Panc1 (cell line): ENCODE measurements at regions not wholly inside any gene's neighbourhood (a gene's known extent, or its start where the extent isn't known, plus 50 kb on each side); places are given as distances from the start of the nearest gene placed in this dataset.

Experiments
- ATAC-seq: fragments of 200-7000 bp; cut with Tn5 transposase; 2 replicates; pipeline ENCODE4 v1.9.1; 2020; ENCODE audit warnings: mild to moderate bottlenecking, moderate library complexity
- BruUV-seq: library from RNA; stranded (reverse); fragments of 400-500 nt; replicated peaks from 2 replicates; lab custom pipeline; 2021; lab: Mats Ljungman, UMichigan
- CTCF ChIA-PET: fragments of 300-600 bp; sonication (Branson Sonifier 250); formaldehyde crosslinking; loops from one replicate; lab custom pipeline; 2022; ENCODE audit warnings: antibody characterized with exemption; lab: Charles Lee
- POLR2A ChIA-PET: fragments of 300-600 bp; sonication (Branson Sonifier 250); formaldehyde crosslinking; loops from one replicate; lab custom pipeline; 2022; ENCODE audit warnings: antibody characterized with exemption; lab: Charles Lee
- DNase-seq: peaks from one replicate; pipeline ENCODE4 v3.0.0-alpha.2; 2010; ENCODE audit warnings: low read depth, low spot score
- H3K27ac ChIP-seq: 2 replicates; pipeline ENCODE4 v1.5.1; 2011; ENCODE audit warnings: mild to moderate bottlenecking, low read length, inconsistent platforms
- H3K27me3 ChIP-seq: fragments of 200-500 bp; sonication (Bioruptor generic); 2 replicates; pipeline ENCODE4 v1.6.0; 2014; ENCODE audit warnings: low read length, inconsistent platforms; ENCODE audit not compliant: control insufficient read depth, insufficient read depth
- H3K36me3 ChIP-seq: fragments of 200-500 bp; sonication (Bioruptor generic); 2 replicates; pipeline ENCODE4 v1.5.1; 2014; ENCODE audit warnings: inconsistent platforms, mild to moderate bottlenecking, low read length, moderate library complexity; ENCODE audit not compliant: control insufficient read depth, insufficient read depth
- H3K4me1 ChIP-seq: 2 replicates; pipeline ENCODE4 v1.5.1; 2011; ENCODE audit warnings: inconsistent platforms, mild to moderate bottlenecking, low read length, moderate library complexity; ENCODE audit not compliant: control insufficient read depth, insufficient read depth
- H3K4me3 ChIP-seq, 2 experiments: 2 replicates each; pipeline ENCODE4 v1.5.1; 2011 to 2012; ENCODE audit warnings: low read depth in 2 of 2, low read length in 2 of 2, mild to moderate bottlenecking in 2 of 2, inconsistent platforms in 1 of 2, moderate library complexity in 1 of 2
- H3K9me3 ChIP-seq: fragments of 200-500 bp; sonication (Bioruptor generic); 2 replicates; pipeline ENCODE4 v1.5.1; 2014; ENCODE audit warnings: low read depth, mild to moderate bottlenecking, inconsistent platforms, low read length, moderate library complexity; ENCODE audit not compliant: control insufficient read depth, insufficient read depth
- POLR2AphosphoS5 ChIP-seq: IDR thresholded peaks from 2 replicates; pipeline ENCODE4 v1.6.1; 2012; ENCODE audit warnings: mild to moderate bottlenecking, low read depth, low read length, moderate library complexity
- REST ChIP-seq, 2 experiments: IDR thresholded peaks; 2 replicates each; pipeline ENCODE4 v1.6.1; 2011 to 2012; ENCODE audit warnings: low read depth in 2 of 2, control low read depth in 1 of 2, low read length in 1 of 2, mild to moderate bottlenecking in 1 of 2, moderate library complexity in 1 of 2; ENCODE audit not compliant: insufficient read depth in 1 of 2
- SIN3A ChIP-seq: IDR thresholded peaks from 2 replicates; pipeline ENCODE4 v1.6.1; 2012; ENCODE audit warnings: low read depth, mild to moderate bottlenecking, low read length, moderate library complexity, borderline replicate concordance; ENCODE audit not compliant: insufficient read depth
- TCF7L2 ChIP-seq: IDR thresholded peaks from 2 replicates; pipeline ENCODE4 v1.6.1; 2011; ENCODE audit warnings: mild to moderate bottlenecking, low read depth, low read length, inconsistent platforms
- in situ Hi-C: cut with HindIII; loops from 2 replicates; pipeline ENCODE4 v1.10.0; 2016; ENCODE audit warnings: low sequenced_read_pairs, low pct_unique_long_range_greater_than_20kb
- intact Hi-C: fragments of 100-400 bp; cut with micrococcal nuclease; formaldehyde crosslinking; loops from one replicate; pipeline ENCODE4 v1.10.0; 2022; ENCODE audit not compliant: unreplicated experiment
- TF ChIP-seq, protein P1 (sequence below): fragments of 450-650 bp; IDR thresholded peaks from 2 replicates; pipeline ENCODE4 v1.5.1; 2017; ENCODE audit warnings: mild to moderate bottlenecking

DNA sequence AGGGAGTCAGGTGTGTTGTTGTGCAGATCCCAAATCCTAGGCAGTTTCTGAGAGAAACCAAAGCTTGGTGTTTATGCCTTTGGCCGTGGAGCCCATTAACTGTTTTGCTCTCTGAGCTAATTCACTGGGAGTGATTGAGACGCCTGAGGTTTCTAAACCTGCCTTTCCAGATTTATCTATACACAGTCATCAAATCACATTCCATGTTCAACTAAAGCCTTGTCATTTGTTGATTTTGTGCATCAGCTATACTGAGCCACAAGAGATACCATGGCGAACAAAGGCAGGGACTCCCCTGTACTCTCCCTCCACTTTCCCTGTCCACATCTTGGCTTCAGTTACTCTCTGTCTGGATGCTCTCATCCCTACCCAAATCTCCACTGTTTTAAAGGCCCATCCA, 229.7 kb upstream of the PMEPA1 start:
- Histone ChIP-seq H3K27ac (no peak overlapping the region), H3K4me3 (no peak overlapping the region), H3K36me3 (no peaks in the 10 kb centered on the region), H3K9me3 (no peaks in the 10 kb centered on the region), H3K4me1 (no peaks in the 10 kb centered on the region), H3K27me3 (no peaks in the 10 kb centered on the region)
- intact Hi-C loops (no loop called here), in situ Hi-C loops (no loop called here)
- ChIA-PET CTCF (no interaction called here), POLR2A (no interaction called here)
- DNase-seq (no peak), ATAC-seq (no peak)
- TF ChIP-seq POLR2AphosphoS5: no peak
- no peak for TF ChIP-seq TCF7L2
- TF ChIP-seq, protein P1, sequence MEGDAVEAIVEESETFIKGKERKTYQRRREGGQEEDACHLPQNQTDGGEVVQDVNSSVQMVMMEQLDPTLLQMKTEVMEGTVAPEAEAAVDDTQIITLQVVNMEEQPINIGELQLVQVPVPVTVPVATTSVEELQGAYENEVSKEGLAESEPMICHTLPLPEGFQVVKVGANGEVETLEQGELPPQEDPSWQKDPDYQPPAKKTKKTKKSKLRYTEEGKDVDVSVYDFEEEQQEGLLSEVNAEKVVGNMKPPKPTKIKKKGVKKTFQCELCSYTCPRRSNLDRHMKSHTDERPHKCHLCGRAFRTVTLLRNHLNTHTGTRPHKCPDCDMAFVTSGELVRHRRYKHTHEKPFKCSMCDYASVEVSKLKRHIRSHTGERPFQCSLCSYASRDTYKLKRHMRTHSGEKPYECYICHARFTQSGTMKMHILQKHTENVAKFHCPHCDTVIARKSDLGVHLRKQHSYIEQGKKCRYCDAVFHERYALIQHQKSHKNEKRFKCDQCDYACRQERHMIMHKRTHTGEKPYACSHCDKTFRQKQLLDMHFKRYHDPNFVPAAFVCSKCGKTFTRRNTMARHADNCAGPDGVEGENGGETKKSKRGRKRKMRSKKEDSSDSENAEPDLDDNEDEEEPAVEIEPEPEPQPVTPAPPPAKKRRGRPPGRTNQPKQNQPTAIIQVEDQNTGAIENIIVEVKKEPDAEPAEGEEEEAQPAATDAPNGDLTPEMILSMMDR: no peak
- TF ChIP-seq REST (IDR thresholded peaks at IDR 0.05; ENCODE audit: insufficient read depth in 1 of 2, low read depth in 2 of 2, low read length in 1 of 2): no peak
- TF ChIP-seq SIN3A: no peak
- BruUV-seq: no TSS peak

GRCh38 chr20:57938158-57939108, 228.6 kb upstream of the PMEPA1 start:
- Histone ChIP-seq H3K4me1 (no peaks in the 10 kb centered on the region), H3K27ac (no peak overlapping the region), H3K4me3 (no peak overlapping the region), H3K27me3 (no peaks in the 10 kb centered on the region), H3K36me3 (no peaks in the 10 kb centered on the region), H3K9me3 (no peaks in the 10 kb centered on the region)
- POLR2A ChIA-PET: no interaction called here
- in situ Hi-C loops: no loop called here
- intact Hi-C loops: no loop called here
- ATAC-seq: no peak
- no TSS peak for BruUV-seq
- CTCF ChIA-PET: no interaction called here
- TF ChIP-seq REST (IDR thresholded peaks at IDR 0.05; ENCODE audit: insufficient read depth in 1 of 2, low read depth in 2 of 2, low read length in 1 of 2) (no peak), TCF7L2 (no peak), POLR2AphosphoS5 (no peak), SIN3A (no peak)
- TF ChIP-seq, protein P1: no peak
- no peak for DNase-seq
